Hepatocyte (in vitro differentiated cells): ENCODE measurements at regions not wholly inside any gene's neighbourhood (a gene's known extent, or its start where the extent isn't known, plus 50 kb on each side); places are given as distances from the start of the nearest gene placed in this dataset.

Experiments used
- EZH2phosphoT487 ChIP-seq: fragments of 200-600 bp; sonication (generic); IDR thresholded peaks from one replicate; pipeline ENCODE4 v1.6.1; 2018; ENCODE audit warnings: antibody characterized with exemption, mild to moderate bottlenecking, low read depth, moderate library complexity; ENCODE audit not compliant: unreplicated experiment, severe bottlenecking
- TF ChIP-seq, protein P1 (sequence below): fragments of 200-600 bp; sonication (generic); IDR thresholded peaks from 2 replicates; pipeline ENCODE4 v1.5.1; 2016; ENCODE audit warnings: antibody characterized with exemption, mild to moderate bottlenecking; ENCODE audit not compliant: poor library complexity

DNA sequence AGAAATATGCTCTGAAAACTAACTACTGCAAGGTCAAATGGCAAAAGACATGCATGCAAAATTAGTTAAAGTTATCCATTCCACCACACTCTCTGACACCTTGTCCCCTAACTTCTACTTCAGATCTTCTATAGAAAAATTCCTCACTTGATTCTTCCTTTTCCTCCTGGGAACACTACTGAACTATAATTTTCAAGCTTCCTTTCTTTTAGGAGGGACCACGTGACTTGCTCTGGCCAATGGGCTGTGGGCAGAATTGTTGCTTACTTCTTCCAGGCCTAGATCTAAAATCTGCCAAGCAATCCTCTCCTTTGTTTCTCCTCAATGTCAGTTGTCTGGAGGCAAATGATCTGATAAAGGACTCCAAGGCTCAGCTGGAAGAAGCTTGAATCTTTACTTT is 441.0 kb downstream of the CDK5RAP2 start:
- TF ChIP-seq EZH2phosphoT487: no peak
- TF ChIP-seq, protein P1, sequence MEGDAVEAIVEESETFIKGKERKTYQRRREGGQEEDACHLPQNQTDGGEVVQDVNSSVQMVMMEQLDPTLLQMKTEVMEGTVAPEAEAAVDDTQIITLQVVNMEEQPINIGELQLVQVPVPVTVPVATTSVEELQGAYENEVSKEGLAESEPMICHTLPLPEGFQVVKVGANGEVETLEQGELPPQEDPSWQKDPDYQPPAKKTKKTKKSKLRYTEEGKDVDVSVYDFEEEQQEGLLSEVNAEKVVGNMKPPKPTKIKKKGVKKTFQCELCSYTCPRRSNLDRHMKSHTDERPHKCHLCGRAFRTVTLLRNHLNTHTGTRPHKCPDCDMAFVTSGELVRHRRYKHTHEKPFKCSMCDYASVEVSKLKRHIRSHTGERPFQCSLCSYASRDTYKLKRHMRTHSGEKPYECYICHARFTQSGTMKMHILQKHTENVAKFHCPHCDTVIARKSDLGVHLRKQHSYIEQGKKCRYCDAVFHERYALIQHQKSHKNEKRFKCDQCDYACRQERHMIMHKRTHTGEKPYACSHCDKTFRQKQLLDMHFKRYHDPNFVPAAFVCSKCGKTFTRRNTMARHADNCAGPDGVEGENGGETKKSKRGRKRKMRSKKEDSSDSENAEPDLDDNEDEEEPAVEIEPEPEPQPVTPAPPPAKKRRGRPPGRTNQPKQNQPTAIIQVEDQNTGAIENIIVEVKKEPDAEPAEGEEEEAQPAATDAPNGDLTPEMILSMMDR: no peak
